ENCODE measurements at regions not wholly inside any gene's neighbourhood (a gene's known extent, or its start where the extent isn't known, plus 50 kb on each side); places are given as distances from the start of the nearest gene placed in this dataset.
A peak's percentile ranks its signal among the peaks of the same experiment; 100 is the strongest.
"Not testable (repeated sequence)": the region's sequence is repeated elsewhere in the genome, so short reads cannot be mapped to it uniquely, and the experiment has no call there.

GRCh38 chr6:6931071-6932025 lies 176.4 kb upstream of the RREB1 start:
- Mint-ChIP-seq H3K4me1 (peaks cover 48% of the 10 kb centered on the region), H3K9me3 (no peaks in the 10 kb centered on the region), H3K27ac (peak overlapping the region; percentile 74), H3K4me3 (peak overlapping the region; percentile 27), H3K36me3 (no peaks in the 10 kb centered on the region), H3K27me3 (peaks cover 32% of the 10 kb centered on the region)
- peak; percentile 82 for ATAC-seq

- Mint-ChIP-seq H3K9me3 (no peaks in the 10 kb centered on the region), H3K27ac (peak overlapping the region; percentile 74), H3K36me3 (no peaks in the 10 kb centered on the region), H3K4me3 (no peak overlapping the region), H3K4me1 (peaks cover 47% of the 10 kb centered on the region), H3K27me3 (peaks cover 22% of the 10 kb centered on the region)
- ATAC-seq = no peak
Measured at GRCh38 chr6:6932341-6932740, 175.4 kb upstream of the RREB1 start.

GRCh38 chr6:6932968-6933367 lies 174.8 kb upstream of the RREB1 start:
- H3K9me3 Mint-ChIP-seq = no peaks in the 10 kb centered on the region
- H3K27me3 Mint-ChIP-seq = peaks cover 16% of the 10 kb centered on the region
- peak overlapping the region; percentile 74 for H3K27ac Mint-ChIP-seq
- H3K4me3 Mint-ChIP-seq = no peak overlapping the region
- peak; percentile 53 for ATAC-seq
- peaks cover 41% of the 10 kb centered on the region for H3K4me1 Mint-ChIP-seq
- H3K36me3 Mint-ChIP-seq = no peaks in the 10 kb centered on the region

- no peak for ATAC-seq
Measured at GRCh38 chr6:6940031-6941025, 167.4 kb upstream of the RREB1 start.

GRCh38 chr6:6941201-6941600 lies 166.6 kb upstream of the RREB1 start:
- H3K9me3 Mint-ChIP-seq = no peaks in the 10 kb centered on the region
- ATAC-seq = no peak
- peak overlapping the region; percentile 12 for H3K27ac Mint-ChIP-seq
- H3K27me3 Mint-ChIP-seq = no peaks in the 10 kb centered on the region
- H3K36me3 Mint-ChIP-seq = no peaks in the 10 kb centered on the region
- no peak overlapping the region for H3K4me3 Mint-ChIP-seq
- peaks cover 17% of the 10 kb centered on the region for H3K4me1 Mint-ChIP-seq

More at GRCh38 chr6:6940031-6941025, 167.4 kb upstream of the RREB1 start:
- Mint-ChIP-seq H3K4me3 (no peak overlapping the region), H3K27me3 (no peaks in the 10 kb centered on the region), H3K36me3 (no peaks in the 10 kb centered on the region), H3K4me1 (peaks cover 17% of the 10 kb centered on the region), H3K9me3 (no peaks in the 10 kb centered on the region), H3K27ac (peak overlapping the region; percentile 12)

- Mint-ChIP-seq H3K4me1 (peaks cover 17% of the 10 kb centered on the region), H3K4me3 (no peak overlapping the region), H3K9me3 (no peaks in the 10 kb centered on the region), H3K27me3 (no peaks in the 10 kb centered on the region), H3K27ac (peak overlapping the region; percentile 87), H3K36me3 (no peaks in the 10 kb centered on the region)
- no peak for ATAC-seq
Measured at GRCh38 chr6:6942091-6942490, 165.7 kb upstream of the RREB1 start.

GRCh38 chr6:6942831-6943230 lies 164.9 kb upstream of the RREB1 start:
- Mint-ChIP-seq H3K9me3 (no peaks in the 10 kb centered on the region), H3K27me3 (no peaks in the 10 kb centered on the region), H3K27ac (peak overlapping the region; percentile 87), H3K4me3 (peak overlapping the region; percentile 25), H3K36me3 (no peaks in the 10 kb centered on the region), H3K4me1 (peaks cover 17% of the 10 kb centered on the region)
- ATAC-seq = peak; percentile 95

- H3K4me3 Mint-ChIP-seq = no peak overlapping the region
- no peaks in the 10 kb centered on the region for H3K27me3 Mint-ChIP-seq
- H3K9me3 Mint-ChIP-seq = no peaks in the 10 kb centered on the region
- peaks cover 17% of the 10 kb centered on the region for H3K4me1 Mint-ChIP-seq
- peak overlapping the region; percentile 87 for H3K27ac Mint-ChIP-seq
- peak; percentile 28 for ATAC-seq
- no peaks in the 10 kb centered on the region for H3K36me3 Mint-ChIP-seq
Measured at GRCh38 chr6:6943421-6943820, 164.3 kb upstream of the RREB1 start.

- H3K9me3 Mint-ChIP-seq = peaks cover 6% of the 10 kb centered on the region
- no peaks in the 10 kb centered on the region for H3K27me3 Mint-ChIP-seq
- no peak for ATAC-seq
- no peaks in the 10 kb centered on the region for H3K36me3 Mint-ChIP-seq
- H3K4me3 Mint-ChIP-seq = no peak overlapping the region
- H3K4me1 Mint-ChIP-seq = peaks cover 17% of the 10 kb centered on the region
- no peak overlapping the region for H3K27ac Mint-ChIP-seq
Measured at GRCh38 chr6:6946206-6947155, 161.3 kb upstream of the RREB1 start.

GRCh38 chr6:6950373-6951145 lies 157.2 kb upstream of the RREB1 start:
- Mint-ChIP-seq H3K27ac (no peak overlapping the region), H3K36me3 (no peaks in the 10 kb centered on the region), H3K9me3 (peaks cover 10% of the 10 kb centered on the region), H3K4me1 (no peaks in the 10 kb centered on the region), H3K27me3 (no peaks in the 10 kb centered on the region), H3K4me3 (no peak overlapping the region)
- ATAC-seq = no peak

- peaks cover 10% of the 10 kb centered on the region for H3K9me3 Mint-ChIP-seq
- no peak for ATAC-seq
- H3K4me1 Mint-ChIP-seq = no peaks in the 10 kb centered on the region
- no peak overlapping the region for H3K4me3 Mint-ChIP-seq
- no peak overlapping the region for H3K27ac Mint-ChIP-seq
- no peaks in the 10 kb centered on the region for H3K36me3 Mint-ChIP-seq
- H3K27me3 Mint-ChIP-seq = no peaks in the 10 kb centered on the region
Measured at GRCh38 chr6:6951355-6951754, 156.4 kb upstream of the RREB1 start.

- H3K36me3 Mint-ChIP-seq = no peaks in the 10 kb centered on the region
- ATAC-seq = no peak
- no peaks in the 10 kb centered on the region for H3K27me3 Mint-ChIP-seq
- peaks cover 10% of the 10 kb centered on the region for H3K9me3 Mint-ChIP-seq
- H3K4me1 Mint-ChIP-seq = no peaks in the 10 kb centered on the region
- H3K4me3 Mint-ChIP-seq = no peak overlapping the region
- no peak overlapping the region for H3K27ac Mint-ChIP-seq
Measured at GRCh38 chr6:6952484-6952883, 155.3 kb upstream of the RREB1 start.

GRCh38 chr6:6952927-6953326 lies 154.8 kb upstream of the RREB1 start:
- not testable (repeated sequence) for H3K27ac Mint-ChIP-seq, ATAC-seq, H3K36me3 Mint-ChIP-seq, H3K4me1 Mint-ChIP-seq, H3K4me3 Mint-ChIP-seq, H3K27me3 Mint-ChIP-seq
- H3K9me3 Mint-ChIP-seq = peaks cover 10% of the 10 kb centered on the region
